ENCODE measurements at regions not wholly inside any gene's neighbourhood (a gene's known extent, or its start where the extent isn't known, plus 50 kb on each side); places are given as distances from the start of the nearest gene placed in this dataset.

GRCh38 chr1:233796146-233796783, 108.2 kb upstream of the SLC35F3 start:
- H3K4me1 ChIP-seq (ENCODE audit: control insufficient read depth in 2 of 2, insufficient read depth in 2 of 2, low read length in 2 of 2), result no peaks in the 10 kb centered on the region
- POLR2A ChIA-PET, result no interaction called here
- no peak overlapping the region for H3K4me2 ChIP-seq (replicated peaks; ENCODE audit: low read depth, low read length, poor library complexity, severe bottlenecking)
- H3K27me3 ChIP-seq (replicated peaks in 1 of 4; ENCODE audit: control extremely low read depth in 1 of 4, control insufficient read depth in 3 of 4, insufficient read depth in 4 of 4, low read length in 3 of 4), result no peaks in the 10 kb centered on the region
- no peak for DNase-seq
- no peak overlapping the region for H2AFZ ChIP-seq (ENCODE audit: insufficient read depth, low read depth, low read length, poor library complexity, severe bottlenecking)
- intact Hi-C loops (cut with micrococcal nuclease), result loop anchor here (10.0 kb wide), 1 partner anchor 401 kb away; no protein-coding TSS in a partner anchor
- Mint-ChIP-seq H3K9me3 (ENCODE audit: insufficient read depth) (peaks cover 9% of the 10 kb centered on the region), H3K4me3 (no peak overlapping the region), H3K27ac (no peak overlapping the region), H3K27me3 (peaks cover 10% of the 10 kb centered on the region), H3K4me1 (no peaks in the 10 kb centered on the region)
- no peaks in the 10 kb centered on the region for H3K79me2 ChIP-seq (ENCODE audit: control insufficient read depth, insufficient read depth, low read length)
- no peak overlapping the region for H3K9ac ChIP-seq (ENCODE audit: low read length)
- WGBS (ENCODE audit: insufficient coverage), result 88% methylated on average over 1 of the region's 6 CpGs
- no peak overlapping the region for H3K27ac ChIP-seq (ENCODE audit: low read length in 2 of 2)
- no peak for ATAC-seq (ENCODE audit: low read depth)
- no peaks in the 10 kb centered on the region for H3K36me3 ChIP-seq (replicated peaks in 1 of 2; ENCODE audit: control extremely low read depth in 1 of 2, control insufficient read depth in 1 of 2, extremely low read depth in 1 of 2, insufficient read depth in 2 of 2, low read length in 1 of 2)
- no peak overlapping the region for H3K4me3 ChIP-seq (ENCODE audit: control extremely low read depth in 1 of 5, extremely low read depth in 1 of 5, insufficient read depth in 1 of 5, low read depth in 2 of 5, low read length in 4 of 5)
- H4K20me1 ChIP-seq (ENCODE audit: control insufficient read depth, insufficient read depth, low read length, poor library complexity, severe bottlenecking), result no peaks in the 10 kb centered on the region
- TF ChIP-seq, protein P1, sequence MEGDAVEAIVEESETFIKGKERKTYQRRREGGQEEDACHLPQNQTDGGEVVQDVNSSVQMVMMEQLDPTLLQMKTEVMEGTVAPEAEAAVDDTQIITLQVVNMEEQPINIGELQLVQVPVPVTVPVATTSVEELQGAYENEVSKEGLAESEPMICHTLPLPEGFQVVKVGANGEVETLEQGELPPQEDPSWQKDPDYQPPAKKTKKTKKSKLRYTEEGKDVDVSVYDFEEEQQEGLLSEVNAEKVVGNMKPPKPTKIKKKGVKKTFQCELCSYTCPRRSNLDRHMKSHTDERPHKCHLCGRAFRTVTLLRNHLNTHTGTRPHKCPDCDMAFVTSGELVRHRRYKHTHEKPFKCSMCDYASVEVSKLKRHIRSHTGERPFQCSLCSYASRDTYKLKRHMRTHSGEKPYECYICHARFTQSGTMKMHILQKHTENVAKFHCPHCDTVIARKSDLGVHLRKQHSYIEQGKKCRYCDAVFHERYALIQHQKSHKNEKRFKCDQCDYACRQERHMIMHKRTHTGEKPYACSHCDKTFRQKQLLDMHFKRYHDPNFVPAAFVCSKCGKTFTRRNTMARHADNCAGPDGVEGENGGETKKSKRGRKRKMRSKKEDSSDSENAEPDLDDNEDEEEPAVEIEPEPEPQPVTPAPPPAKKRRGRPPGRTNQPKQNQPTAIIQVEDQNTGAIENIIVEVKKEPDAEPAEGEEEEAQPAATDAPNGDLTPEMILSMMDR (IDR thresholded peaks at IDR 0.05), result no peak
- no peak for TF ChIP-seq EZH2 (IDR thresholded peaks at IDR 0.05; ENCODE audit: borderline replicate concordance, insufficient read depth, low read depth, low read length, poor library complexity, severe bottlenecking)
- peaks cover 0 to 3% (median 0%) of the 10 kb centered on the region in 3 donors for H3K9me3 ChIP-seq (ENCODE audit: control extremely low read depth in 1 of 3, control insufficient read depth in 2 of 3, insufficient read depth in 1 of 3, low read length in 2 of 3)
- CTCF ChIA-PET, result interaction anchor here (1.0 to 1.4 kb wide), 2 partner anchors 11 to 14 kb away, joined by 3 read pairs; no protein-coding TSS in a partner anchor

DNA sequence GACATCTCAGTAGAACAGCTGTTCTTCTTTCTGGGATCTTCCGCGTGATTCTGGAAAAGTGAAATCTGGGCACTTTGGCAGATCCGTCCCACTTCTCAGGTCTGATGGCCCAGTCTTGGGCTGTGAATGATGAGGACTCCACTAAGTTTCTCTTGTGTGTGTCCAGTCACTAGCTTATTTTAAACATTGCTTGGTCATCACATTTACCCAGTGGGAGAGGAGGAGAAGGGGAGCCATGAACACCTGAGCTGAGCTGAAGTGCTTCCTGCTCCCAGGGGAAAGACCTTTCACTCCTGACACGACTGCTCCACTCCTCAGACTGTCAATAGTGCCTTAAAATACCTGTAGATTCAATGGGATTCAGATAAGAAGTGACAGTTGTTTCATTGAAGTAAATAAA, 101.9 kb upstream of the SLC35F3 start:
- intact Hi-C loops (cut with micrococcal nuclease), result no loop called here
- Histone ChIP-seq H3K4me1 (ENCODE audit: control insufficient read depth in 2 of 2, insufficient read depth in 2 of 2, low read length in 2 of 2) (no peaks in the 10 kb centered on the region), H3K27ac (ENCODE audit: low read length in 2 of 2) (no peak overlapping the region), H3K4me3 (ENCODE audit: control extremely low read depth in 1 of 5, extremely low read depth in 1 of 5, insufficient read depth in 1 of 5, low read depth in 2 of 5, low read length in 4 of 5) (no peak overlapping the region), H3K9ac (ENCODE audit: low read length) (no peak overlapping the region), H3K36me3 (replicated peaks in 1 of 2; ENCODE audit: control extremely low read depth in 1 of 2, control insufficient read depth in 1 of 2, extremely low read depth in 1 of 2, insufficient read depth in 2 of 2, low read length in 1 of 2) (no peaks in the 10 kb centered on the region), H3K4me2 (replicated peaks; ENCODE audit: low read depth, low read length, poor library complexity, severe bottlenecking) (no peak overlapping the region), H4K20me1 (ENCODE audit: control insufficient read depth, insufficient read depth, low read length, poor library complexity, severe bottlenecking) (no peaks in the 10 kb centered on the region), H3K79me2 (ENCODE audit: control insufficient read depth, insufficient read depth, low read length) (no peaks in the 10 kb centered on the region), H3K27me3 (replicated peaks in 1 of 4; ENCODE audit: control extremely low read depth in 1 of 4, control insufficient read depth in 3 of 4, insufficient read depth in 4 of 4, low read length in 3 of 4) (no peaks in the 10 kb centered on the region), H2AFZ (ENCODE audit: insufficient read depth, low read depth, low read length, poor library complexity, severe bottlenecking) (no peak overlapping the region), H3K9me3 (ENCODE audit: control extremely low read depth in 1 of 3, control insufficient read depth in 2 of 3, insufficient read depth in 1 of 3, low read length in 2 of 3) (peaks cover 0 to 7% (median 0%) of the 10 kb centered on the region in 3 donors)
- TF ChIP-seq, protein P1 (IDR thresholded peaks at IDR 0.05), result no peak
- TF ChIP-seq EZH2 (IDR thresholded peaks at IDR 0.05; ENCODE audit: borderline replicate concordance, insufficient read depth, low read depth, low read length, poor library complexity, severe bottlenecking), result no peak
- H3K27me3 Mint-ChIP-seq, result peaks cover 4% of the 10 kb centered on the region
- WGBS (ENCODE audit: insufficient coverage), result 71% methylated on average over 3 of the region's 4 CpGs
- no peak overlapping the region for H3K27ac Mint-ChIP-seq
- ATAC-seq (ENCODE audit: low read depth), result no peak
- peaks cover 6% of the 10 kb centered on the region for H3K9me3 Mint-ChIP-seq (ENCODE audit: insufficient read depth)
- no peak overlapping the region for H3K4me3 Mint-ChIP-seq
- CTCF ChIA-PET, result no interaction called here
- POLR2A ChIA-PET, result no interaction called here
- no peaks in the 10 kb centered on the region for H3K4me1 Mint-ChIP-seq
- DNase-seq, result no peak

All from B cell (primary cell).